HL-60 (cell line): ENCODE measurements at regions not wholly inside any gene's neighbourhood (a gene's known extent, or its start where the extent isn't known, plus 50 kb on each side); places are given as distances from the start of the nearest gene placed in this dataset.
"Not testable (repeated sequence)": the region's sequence is repeated elsewhere in the genome, so short reads cannot be mapped to it uniquely, and the experiment has no call there.

ENCODE experiments used
- CTCF ChIP-seq: IDR thresholded peaks from one replicate; pipeline ENCODE4 v1.5.1; 2011; ENCODE audit warnings: low read length, control low read depth, inconsistent platforms; ENCODE audit not compliant: insufficient read depth
- POLR2AphosphoS5 ChIP-seq: IDR thresholded peaks from 2 replicates; pipeline ENCODE4 v1.6.1; 2012; ENCODE audit warnings: low read depth
- REST ChIP-seq: IDR thresholded peaks from 2 replicates; pipeline ENCODE4 v1.6.1; 2012; ENCODE audit warnings: low read depth; ENCODE audit not compliant: insufficient replicate concordance

- not testable (repeated sequence) for TF ChIP-seq CTCF, REST, POLR2AphosphoS5
These were observed 2745.3 kb upstream of the TPTE start for GRCh38 chr21:7776035-7776434.
